HL-60 (cell line): ENCODE measurements at regions not wholly inside any gene's neighbourhood (a gene's known extent, or its start where the extent isn't known, plus 50 kb on each side); places are given as distances from the start of the nearest gene placed in this dataset.

ENCODE experiments used
- DNase-seq, 2 experiments: peaks; one replicate each; pipeline ENCODE4 v3.0.0-alpha.2; 2010 to 2020; ENCODE audit warnings: low read depth in 1 of 2, low spot score in 1 of 2
- H3K27ac ChIP-seq: fragments of 250-450 bp; sonication (Bioruptor Pico); replicated peaks from 2 replicates; pipeline ENCODE4 v1.5.1; 2020; ENCODE audit warnings: mild to moderate bottlenecking, moderate library complexity
- H3K27me3 ChIP-seq: fragments of 250-450 bp; sonication (Bioruptor Pico); 2 replicates; pipeline ENCODE4 v1.5.1; 2021; ENCODE audit warnings: mild to moderate bottlenecking, moderate library complexity; ENCODE audit not compliant: insufficient read depth, poor library complexity, severe bottlenecking
- H3K4me3 ChIP-seq: replicated peaks from 2 replicates; pipeline ENCODE4 v1.5.1; 2011; ENCODE audit warnings: mild to moderate bottlenecking, control low read depth, low read length; ENCODE audit not compliant: insufficient read depth
- CTCF ChIP-seq: IDR thresholded peaks from one replicate; pipeline ENCODE4 v1.5.1; 2011; ENCODE audit warnings: low read length, control low read depth, inconsistent platforms; ENCODE audit not compliant: insufficient read depth
- GABPA ChIP-seq: IDR thresholded peaks from 2 replicates; pipeline ENCODE4 v1.6.1; 2012; ENCODE audit warnings: low read depth
- POLR2AphosphoS5 ChIP-seq: IDR thresholded peaks from 2 replicates; pipeline ENCODE4 v1.6.1; 2012; ENCODE audit warnings: low read depth
- REST ChIP-seq: IDR thresholded peaks from 2 replicates; pipeline ENCODE4 v1.6.1; 2012; ENCODE audit warnings: low read depth; ENCODE audit not compliant: insufficient replicate concordance
- SPI1 ChIP-seq: IDR thresholded peaks from 2 replicates; pipeline ENCODE4 v1.6.1; 2012; ENCODE audit warnings: low read depth, mild to moderate bottlenecking, borderline replicate concordance

DNA sequence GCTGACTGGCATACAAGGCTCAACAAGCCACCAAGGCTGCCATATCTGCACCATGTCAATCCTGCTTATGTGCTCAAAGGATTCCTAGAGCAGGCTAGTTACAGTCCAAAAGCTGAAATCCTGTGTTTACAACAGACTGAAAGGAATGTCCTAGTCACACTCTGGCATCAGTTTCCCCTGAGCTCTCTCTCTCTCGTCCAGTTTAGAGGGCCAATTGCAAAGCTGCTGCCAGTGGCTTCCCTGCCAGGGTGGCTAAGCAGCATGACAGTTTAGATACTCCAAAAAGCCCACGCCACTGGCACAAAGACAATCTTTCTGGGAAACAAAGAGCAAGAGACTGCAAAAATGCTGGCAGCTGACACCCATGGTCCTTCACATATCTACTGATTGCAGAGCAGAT is 392.1 kb downstream of the RPS29 start:
- Histone ChIP-seq H3K27me3 (no peaks in the 10 kb centered on the region), H3K27ac (no peak overlapping the region), H3K4me3 (no peak overlapping the region)
- TF ChIP-seq CTCF (no peak), POLR2AphosphoS5 (no peak), SPI1 (no peak), GABPA (no peak), REST (no peak)
- DNase-seq = no peak

- DNase-seq = no peak
- TF ChIP-seq REST (no peak), POLR2AphosphoS5 (no peak)
Measured at GRCh38 chr14:49193332-49194065, 392.7 kb downstream of the RPS29 start.

GRCh38 chr14:49191380-49191779 is 394.8 kb downstream of the RPS29 start:
- no peak overlapping the region for H3K27ac ChIP-seq
- no peak for TF ChIP-seq REST
- no peak for TF ChIP-seq POLR2AphosphoS5
- TF ChIP-seq CTCF = no peak
- no peak for TF ChIP-seq SPI1
- TF ChIP-seq GABPA = no peak
- no peak for DNase-seq
- no peaks in the 10 kb centered on the region for H3K27me3 ChIP-seq
- no peak overlapping the region for H3K4me3 ChIP-seq

More at GRCh38 chr14:49193332-49194065, 392.7 kb downstream of the RPS29 start:
- Histone ChIP-seq H3K4me3 (no peak overlapping the region), H3K27ac (no peak overlapping the region), H3K27me3 (no peaks in the 10 kb centered on the region)
